A549 (cell line): ENCODE measurements at regions not wholly inside any gene's neighbourhood (a gene's known extent, or its start where the extent isn't known, plus 50 kb on each side); places are given as distances from the start of the nearest gene placed in this dataset.

Source experiments
- ATAC-seq, 2 experiments: fragments of 200-7000 bp in 1 of 2; fragments of >200 bp in 1 of 2; cut with Nextera tagmentation in 1 of 2; cut with Tn5 transposase in 1 of 2; 3 replicates each; pipeline versions ENCODE4 v1.8.0 to v1.9.1; 2018 to 2020; ENCODE audit warnings: mild to moderate bottlenecking in 1 of 2, moderate library complexity in 1 of 2
- CTCF ChIA-PET: fragments of 300-600 bp; sonication (Branson Sonifier 250); formaldehyde crosslinking; extraction: SDS; loops from one replicate; lab custom pipeline; 2021; ENCODE audit warnings: antibody characterized with exemption, inconsistent platforms; lab: Yijun Ruan, JAX
- POLR2A ChIA-PET: fragments of 350-600 bp; formaldehyde crosslinking; extraction: SDS; loops from one replicate; lab custom pipeline; 2021; ENCODE audit warnings: antibody characterized with exemption, inconsistent platforms; lab: Yijun Ruan, JAX
- DNase-seq, 2 experiments: peaks; one replicate each; pipeline versions ENCODE4 v3.0.0 to v3.0.0-alpha.2; 2011 to 2016; ENCODE audit warnings: low read depth in 1 of 2, low spot score in 1 of 2
- FAIRE-seq: peaks from 2 replicates; lab custom pipeline; 2011; peaks lifted over from hg19 to GRCh38; lab: Jason Lieb, UNC
- H3K27ac ChIP-seq, 2 experiments: fragments of >200 bp; sonication (Bioruptor Twin); formaldehyde crosslinking; 3 replicates each; pipeline ENCODE4 v1.5.1; 2016 to 2017
- H3K4me1 ChIP-seq: fragments of >200 bp; sonication (Bioruptor Twin); formaldehyde crosslinking; 3 replicates; pipeline ENCODE4 v1.6.1; 2016
- H3K4me2 ChIP-seq: fragments of >200 bp; sonication (Bioruptor Twin); formaldehyde crosslinking; 3 replicates; pipeline ENCODE4 v1.6.1; 2016
- H3K4me3 ChIP-seq: fragments of >200 bp; sonication (Bioruptor Twin); formaldehyde crosslinking; 3 replicates; pipeline ENCODE4 v1.5.1; 2016
- H3K9me3 ChIP-seq: fragments of >200 bp; sonication (Bioruptor Twin); formaldehyde crosslinking; 3 replicates; pipeline ENCODE4 v1.6.1; 2016
- ATOH8 ChIP-seq: fragments of 250-450 bp; sonication (Bioruptor Pico); IDR thresholded peaks from 2 replicates; pipeline ENCODE4 v1.5.0; 2020; ENCODE audit warnings: low read depth, mild to moderate bottlenecking, moderate library complexity
- CBX8 ChIP-seq: fragments of 200-600 bp; sonication (generic); IDR thresholded peaks from 2 replicates; pipeline ENCODE4 v1.6.1; 2016
- CEBPB ChIP-seq, 2 experiments: fragments of >200 bp in 1 of 2; sonication (Bioruptor Twin) in 1 of 2; formaldehyde crosslinking in 1 of 2; IDR thresholded peaks; 2 replicates each; pipeline ENCODE4 v1.6.1; 2012 to 2016
- CTCF ChIP-seq: fragments of >200 bp; sonication (Bioruptor Twin); formaldehyde crosslinking; IDR thresholded peaks from 3 replicates; pipeline ENCODE4 v1.5.1; 2016
- EHMT2 ChIP-seq: fragments of 200-600 bp; sonication (generic); IDR thresholded peaks from 2 replicates; pipeline ENCODE4 v1.6.1; 2016; ENCODE audit warnings: antibody characterized with exemption, low read depth, mild to moderate bottlenecking, moderate library complexity
- ELK1 ChIP-seq: fragments of 150-350 bp; IDR thresholded peaks from 2 replicates; pipeline ENCODE4 v1.6.1; 2014; ENCODE audit warnings: low read depth, mild to moderate bottlenecking, low read length
- FOSB ChIP-seq: fragments of 250-450 bp; sonication (Bioruptor Pico); IDR thresholded peaks from 2 replicates; pipeline ENCODE4 v1.5.0; 2020; ENCODE audit warnings: mild to moderate bottlenecking, moderate library complexity
- HDAC2 ChIP-seq: fragments of 200-600 bp; sonication (generic); IDR thresholded peaks from 2 replicates; pipeline ENCODE4 v1.6.1; 2016
- HEYL ChIP-seq: fragments of 250-450 bp; sonication (Bioruptor Pico); IDR thresholded peaks from 2 replicates; pipeline ENCODE4 v1.8.0; 2021; ENCODE audit warnings: mild to moderate bottlenecking, moderate library complexity
- HOXA7 ChIP-seq: fragments of 250-450 bp; sonication (Bioruptor Pico); IDR thresholded peaks from 2 replicates; pipeline ENCODE4 v1.5.0; 2020; ENCODE audit warnings: mild to moderate bottlenecking, moderate library complexity
- HOXB5 ChIP-seq: fragments of 250-450 bp; sonication (Bioruptor Pico); IDR thresholded peaks from 2 replicates; pipeline ENCODE4 v1.5.0; 2020; ENCODE audit warnings: mild to moderate bottlenecking, moderate library complexity
- KDM1A ChIP-seq: fragments of 200-600 bp; sonication (generic); IDR thresholded peaks from 2 replicates; pipeline ENCODE4 v1.6.1; 2016; ENCODE audit warnings: low read depth, mild to moderate bottlenecking
- MYC ChIP-seq: IDR thresholded peaks from 2 replicates; pipeline ENCODE4 v1.6.1; 2012; ENCODE audit warnings: mild to moderate bottlenecking, inconsistent platforms, low read length, improper control_type of control experiment, borderline replicate concordance
- NFE2L2 ChIP-seq: fragments of 150-350 bp; conservative IDR thresholded peaks from 2 replicates; pipeline ENCODE4 v1.6.1; 2014; ENCODE audit warnings: low read length
- NPAS2 ChIP-seq: fragments of 250-450 bp; sonication (Bioruptor Pico); IDR thresholded peaks from 2 replicates; pipeline ENCODE4 v1.8.0; 2022; ENCODE audit warnings: mild to moderate bottlenecking, moderate library complexity, borderline replicate concordance
- PBX3 ChIP-seq: IDR thresholded peaks from 2 replicates; pipeline ENCODE4 v1.6.1; 2012
- RCOR1 ChIP-seq: fragments of 150-350 bp; IDR thresholded peaks from 2 replicates; pipeline ENCODE4 v1.6.1; 2014; ENCODE audit warnings: antibody characterized with exemption, low read length, low read depth
- RNF2 ChIP-seq: fragments of 200-600 bp; sonication (generic); IDR thresholded peaks from 2 replicates; pipeline ENCODE4 v1.6.1; 2016; ENCODE audit warnings: low read depth, mild to moderate bottlenecking, antibody characterized with exemption, moderate library complexity, borderline replicate concordance
- SMC3 ChIP-seq: fragments of >200 bp; sonication (Bioruptor Twin); formaldehyde crosslinking; IDR thresholded peaks from 3 replicates; pipeline ENCODE4 v1.6.1; 2018; ENCODE audit warnings: inconsistent platforms
- SREBF2 ChIP-seq: fragments of 450-650 bp; IDR thresholded peaks from 2 replicates; pipeline ENCODE4 v1.6.1; 2014; ENCODE audit warnings: mild to moderate bottlenecking, moderate library complexity
- ZFP36 ChIP-seq: fragments of 450-650 bp; IDR thresholded peaks from 2 replicates; pipeline ENCODE4 v1.6.1; 2014; ENCODE audit warnings: borderline replicate concordance; ENCODE audit not compliant: partially characterized antibody
- ZNF302 ChIP-seq: fragments of 250-450 bp; sonication (Bioruptor Pico); IDR thresholded peaks from 2 replicates; pipeline ENCODE4 v1.9.0; 2021; ENCODE audit warnings: inconsistent platforms, mild to moderate bottlenecking, moderate library complexity
- WGBS: methylation state at CpG from one replicate; pipeline ENCODE4 v1.1.6; 2017; ENCODE audit errors: missing lambda C conversion rate; 5-methylcytosine and 5-hydroxymethylcytosine counted together

GRCh38 chr21:18759267-18759666 is 355.7 kb upstream of the TMPRSS15 start:
- Histone ChIP-seq H3K9me3 (no peaks in the 10 kb centered on the region), H3K27ac (no peak overlapping the region), H3K4me3 (no peak overlapping the region), H3K4me2 (no peak overlapping the region), H3K4me1 (no peaks in the 10 kb centered on the region)
- ATAC-seq (no peak), FAIRE-seq (no peak), DNase-seq (no peak)
- POLR2A ChIA-PET: no interaction called here
- CTCF ChIA-PET: no interaction called here
- 2% methylated on average over 7 of the region's 7 CpGs for WGBS
- TF ChIP-seq RCOR1 (no peak), HOXA7 (CRISPR knock-in tag) (no peak), ATOH8 (no peak), SMC3 (no peak), RNF2 (no peak), CEBPB (IDR thresholded peaks at IDR 0.05) (no peak), ZFP36 (no peak)
- TF ChIP-seq, all 56 proteins: peak for 0

GRCh38 chr21:18759751-18760161 is 356.2 kb upstream of the TMPRSS15 start:
- WGBS: 9% methylated on average over 7 of the region's 17 CpGs
- no peak for FAIRE-seq
- no peak overlapping the region for H3K4me2 ChIP-seq

GRCh38 chr21:18760247-18760646 is 356.7 kb upstream of the TMPRSS15 start:
- POLR2A ChIA-PET: no interaction called here
- H3K4me3 ChIP-seq: no peak overlapping the region
- ATAC-seq (no peak), DNase-seq (peak in 1 of 2 experiments; percentile 1), FAIRE-seq (no peak)
- no peaks in the 10 kb centered on the region for H3K4me1 ChIP-seq
- H3K4me2 ChIP-seq: no peak overlapping the region
- H3K27ac ChIP-seq: no peak overlapping the region
- 5% methylated on average over 5 of the region's 5 CpGs for WGBS
- TF ChIP-seq PBX3: no peak
- CTCF ChIA-PET: no interaction called here
- H3K9me3 ChIP-seq: no peaks in the 10 kb centered on the region

More at GRCh38 chr21:18759751-18760161, 356.2 kb upstream of the TMPRSS15 start:
- Histone ChIP-seq H3K4me1 (no peaks in the 10 kb centered on the region), H3K27ac (no peak overlapping the region), H3K4me3 (no peak overlapping the region), H3K9me3 (no peaks in the 10 kb centered on the region)
- ChIA-PET CTCF (no interaction called here), POLR2A (no interaction called here)
- TF ChIP-seq NPAS2 (no peak), ZNF302 (CRISPR knock-in tag) (no peak), FOSB (CRISPR knock-in tag) (no peak), ATOH8 (no peak), RNF2 (no peak), SREBF2 (no peak)
- ATAC-seq (no peak), DNase-seq (peak in 1 of 2 experiments; percentile 5)

GRCh38 chr21:18764720-18765119 is 361.1 kb upstream of the TMPRSS15 start:
- ATAC-seq: no peak
- Histone ChIP-seq H3K4me2 (no peak overlapping the region), H3K4me3 (no peak overlapping the region), H3K9me3 (no peaks in the 10 kb centered on the region), H3K4me1 (no peaks in the 10 kb centered on the region), H3K27ac (no peak overlapping the region)
- TF ChIP-seq EHMT2 (no peak), CTCF (no peak), NFE2L2 (no peak), HEYL (CRISPR knock-in tag) (no peak), HOXB5 (no peak), ELK1 (no peak), ZFP36 (no peak), NPAS2 (no peak), HDAC2 (no peak), KDM1A (no peak), PBX3 (no peak), MYC (no peak), CBX8 (no peak)
- CTCF ChIA-PET: no interaction called here
- POLR2A ChIA-PET: no interaction called here
- no peak for DNase-seq
- no peak for FAIRE-seq
- 64% methylated on average over 10 of the region's 15 CpGs for WGBS
